Calu3 (cell line): ENCODE measurements at regions not wholly inside any gene's neighbourhood (a gene's known extent, or its start where the extent isn't known, plus 50 kb on each side); places are given as distances from the start of the nearest gene placed in this dataset.

Experiments
- BruUV-seq: library from RNA; stranded (reverse); fragments of 400-500 nt; replicated peaks from 2 replicates; lab custom pipeline; 2021; lab: Mats Ljungman, UMichigan
- CTCF ChIA-PET: fragments of 300-600 bp; sonication (Branson Sonifier 250); formaldehyde crosslinking; loops from one replicate; lab custom pipeline; 2022; ENCODE audit warnings: antibody characterized with exemption; lab: Charles Lee
- DNase-seq: peaks from one replicate; pipeline ENCODE4 v3.0.0; 2022
- H3K27ac Mint-ChIP-seq: one replicate; pipeline ENCODE4 v1.8.0; 2022; ENCODE audit warnings: mixed read lengths; ENCODE audit not compliant: unreplicated experiment
- H3K27me3 Mint-ChIP-seq: one replicate; pipeline ENCODE4 v1.8.0; 2022; ENCODE audit warnings: mixed read lengths; ENCODE audit not compliant: unreplicated experiment
- H3K36me3 Mint-ChIP-seq: one replicate; pipeline ENCODE4 v1.8.0; 2022; ENCODE audit warnings: mild to moderate bottlenecking, moderate library complexity, mixed read lengths; ENCODE audit not compliant: insufficient read depth, unreplicated experiment
- H3K4me1 Mint-ChIP-seq: one replicate; pipeline ENCODE4 v1.8.0; 2022; ENCODE audit warnings: mild to moderate bottlenecking, low read depth, mixed read lengths; ENCODE audit not compliant: unreplicated experiment
- H3K4me3 Mint-ChIP-seq: one replicate; pipeline ENCODE4 v1.8.0; 2022; ENCODE audit warnings: mild to moderate bottlenecking, low read depth, moderate library complexity, mixed read lengths; ENCODE audit not compliant: unreplicated experiment
- H3K9me3 Mint-ChIP-seq: one replicate; pipeline ENCODE4 v1.8.0; 2022; ENCODE audit warnings: low read depth, mixed read lengths; ENCODE audit not compliant: unreplicated experiment
- CTCF ChIP-seq: fragments of 200-600 bp; IDR thresholded peaks from one replicate; pipeline ENCODE4 v1.8.0; 2022; ENCODE audit warnings: antibody characterized with exemption; ENCODE audit not compliant: unreplicated experiment
- intact Hi-C: fragments of 100-400 bp; cut with micrococcal nuclease; formaldehyde crosslinking; loops from one replicate; pipeline ENCODE4 v1.10.0; 2022; ENCODE audit not compliant: unreplicated experiment

- intact Hi-C loops, result no loop called here
- Mint-ChIP-seq H3K27me3 (no peaks in the 10 kb centered on the region), H3K4me1 (no peaks in the 10 kb centered on the region), H3K9me3 (peaks cover 12% of the 10 kb centered on the region), H3K27ac (no peak overlapping the region), H3K36me3 (no peaks in the 10 kb centered on the region), H3K4me3 (no peak overlapping the region)
- TF ChIP-seq CTCF, result no peak
- CTCF ChIA-PET, result no interaction called here
- BruUV-seq, result no TSS peak
- DNase-seq, result no peak
Measured at GRCh38 chr6:92130944-92131343, 1288.4 kb downstream of the EPHA7 start.

GRCh38 chr6:92126983-92127382 is 1292.4 kb downstream of the EPHA7 start:
- H3K27me3 Mint-ChIP-seq, result no peaks in the 10 kb centered on the region
- no peak for TF ChIP-seq CTCF
- intact Hi-C loops, result no loop called here
- no peaks in the 10 kb centered on the region for H3K4me1 Mint-ChIP-seq
- H3K4me3 Mint-ChIP-seq, result no peak overlapping the region
- no peak overlapping the region for H3K27ac Mint-ChIP-seq
- DNase-seq, result no peak
- no TSS peak for BruUV-seq
- H3K36me3 Mint-ChIP-seq, result no peaks in the 10 kb centered on the region
- peaks cover 5% of the 10 kb centered on the region for H3K9me3 Mint-ChIP-seq
- CTCF ChIA-PET, result no interaction called here

- peaks cover 5% of the 10 kb centered on the region for H3K9me3 Mint-ChIP-seq
- no peak overlapping the region for H3K4me3 Mint-ChIP-seq
- BruUV-seq, result no TSS peak
- TF ChIP-seq CTCF, result no peak
- H3K27ac Mint-ChIP-seq, result no peak overlapping the region
- intact Hi-C loops, result no loop called here
- H3K27me3 Mint-ChIP-seq, result no peaks in the 10 kb centered on the region
- H3K36me3 Mint-ChIP-seq, result no peaks in the 10 kb centered on the region
- CTCF ChIA-PET, result no interaction called here
- DNase-seq, result peak; percentile 4
- H3K4me1 Mint-ChIP-seq, result no peaks in the 10 kb centered on the region
Measured at GRCh38 chr6:92126088-92126487, 1293.3 kb downstream of the EPHA7 start.

- Mint-ChIP-seq H3K36me3 (no peaks in the 10 kb centered on the region), H3K9me3 (peaks cover 5% of the 10 kb centered on the region), H3K4me1 (no peaks in the 10 kb centered on the region), H3K27me3 (no peaks in the 10 kb centered on the region), H3K27ac (no peak overlapping the region), H3K4me3 (no peak overlapping the region)
- intact Hi-C loops, result no loop called here
- CTCF ChIA-PET, result no interaction called here
- DNase-seq, result no peak
- no TSS peak for BruUV-seq
- no peak for TF ChIP-seq CTCF
Measured at GRCh38 chr6:92125681-92126080, 1293.7 kb downstream of the EPHA7 start.
